ENCODE measurements at regions not wholly inside any gene's neighbourhood (a gene's known extent, or its start where the extent isn't known, plus 50 kb on each side); places are given as distances from the start of the nearest gene placed in this dataset.

DNA sequence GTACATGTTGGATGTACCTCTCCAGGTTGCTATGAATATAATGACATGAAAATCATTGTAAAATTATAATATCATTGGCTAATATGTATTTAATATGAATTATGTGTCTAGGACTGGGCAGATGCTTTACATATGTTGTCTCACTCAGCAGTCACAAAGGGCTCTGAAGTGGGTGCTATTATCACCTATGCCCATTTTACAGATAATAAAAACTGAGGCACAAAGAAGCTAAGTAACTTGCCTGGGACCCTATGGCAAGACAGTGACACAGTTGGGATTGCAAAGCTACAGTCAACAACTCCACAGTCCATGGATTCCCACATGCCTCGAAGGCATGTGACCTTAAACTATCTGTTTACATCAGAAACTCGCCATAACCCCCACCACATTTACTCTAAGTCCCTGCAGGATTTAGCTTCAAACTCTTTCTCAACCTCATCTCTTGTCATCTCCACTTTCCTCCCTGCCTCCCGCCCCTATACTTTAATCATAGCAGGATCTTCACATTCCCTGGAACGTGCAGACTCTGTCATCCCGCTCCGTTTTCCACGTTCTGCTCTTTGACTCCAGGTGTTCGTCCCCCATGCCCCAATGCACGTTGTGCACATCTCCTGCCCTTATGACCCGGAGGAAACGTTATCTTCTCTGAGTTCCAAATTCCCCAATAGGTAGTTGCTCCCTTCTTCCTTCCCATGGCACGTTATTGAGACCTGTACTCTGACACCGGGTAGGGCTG lies 143.0 kb upstream of the NRIP1 start:
- TF ChIP-seq, protein P1, sequence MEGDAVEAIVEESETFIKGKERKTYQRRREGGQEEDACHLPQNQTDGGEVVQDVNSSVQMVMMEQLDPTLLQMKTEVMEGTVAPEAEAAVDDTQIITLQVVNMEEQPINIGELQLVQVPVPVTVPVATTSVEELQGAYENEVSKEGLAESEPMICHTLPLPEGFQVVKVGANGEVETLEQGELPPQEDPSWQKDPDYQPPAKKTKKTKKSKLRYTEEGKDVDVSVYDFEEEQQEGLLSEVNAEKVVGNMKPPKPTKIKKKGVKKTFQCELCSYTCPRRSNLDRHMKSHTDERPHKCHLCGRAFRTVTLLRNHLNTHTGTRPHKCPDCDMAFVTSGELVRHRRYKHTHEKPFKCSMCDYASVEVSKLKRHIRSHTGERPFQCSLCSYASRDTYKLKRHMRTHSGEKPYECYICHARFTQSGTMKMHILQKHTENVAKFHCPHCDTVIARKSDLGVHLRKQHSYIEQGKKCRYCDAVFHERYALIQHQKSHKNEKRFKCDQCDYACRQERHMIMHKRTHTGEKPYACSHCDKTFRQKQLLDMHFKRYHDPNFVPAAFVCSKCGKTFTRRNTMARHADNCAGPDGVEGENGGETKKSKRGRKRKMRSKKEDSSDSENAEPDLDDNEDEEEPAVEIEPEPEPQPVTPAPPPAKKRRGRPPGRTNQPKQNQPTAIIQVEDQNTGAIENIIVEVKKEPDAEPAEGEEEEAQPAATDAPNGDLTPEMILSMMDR (IDR thresholded peaks at IDR 0.05): no peak
- TF ChIP-seq EZH2phosphoT487 (IDR thresholded peaks at IDR 0.05): no peak

Measured in neural progenitor cell (in vitro differentiated cells).